ENCODE measurements at regions not wholly inside any gene's neighbourhood (a gene's known extent, or its start where the extent isn't known, plus 50 kb on each side); places are given as distances from the start of the nearest gene placed in this dataset.

DNA sequence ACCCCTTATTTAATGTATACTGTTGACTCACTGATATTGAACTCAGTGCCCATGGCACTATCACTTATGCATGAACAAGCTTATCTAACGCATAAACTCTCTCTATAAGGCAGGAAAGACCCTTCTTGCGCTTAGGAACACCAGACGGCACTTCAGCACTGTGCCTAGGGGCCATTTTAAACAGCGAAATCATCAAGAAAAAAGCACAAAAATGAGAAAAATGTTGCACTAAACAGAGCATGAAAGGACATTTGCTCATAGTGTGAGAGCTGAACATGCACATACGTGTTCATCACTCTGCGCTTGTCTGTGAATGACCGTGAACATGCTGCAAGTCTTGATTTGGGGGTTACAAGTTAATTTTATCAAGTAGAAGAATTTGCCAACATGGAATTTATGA is 109.6 kb downstream of the WDR11 start:
- Histone ChIP-seq H3K9me3 (ENCODE audit: insufficient read depth, low read length) (no peaks in the 10 kb centered on the region), H3K79me2 (ENCODE audit: insufficient read depth, low read length) (no peaks in the 10 kb centered on the region), H3K9ac (ENCODE audit: low read length) (no peak overlapping the region), H3K27me3 (ENCODE audit: low read length) (no peaks in the 10 kb centered on the region), H3K36me3 (ENCODE audit: low read length) (no peaks in the 10 kb centered on the region), H3K9me2 (replicated peaks; ENCODE audit: insufficient read depth, low read length) (no peaks in the 10 kb centered on the region), H4K20me1 (ENCODE audit: low read depth, low read length) (no peaks in the 10 kb centered on the region), H3K27ac (ENCODE audit: low read depth, low read length) (no peak overlapping the region), H3K4me3 (ENCODE audit: insufficient read depth, low read length, poor library complexity, severe bottlenecking) (no peak overlapping the region), H2AFZ (ENCODE audit: low read depth, low read length, severe bottlenecking) (no peak overlapping the region), H3K4me2 (ENCODE audit: low read depth, low read length, poor library complexity, severe bottlenecking) (no peak overlapping the region), H3F3A (ENCODE audit: insufficient read depth) (no peaks in the 10 kb centered on the region)
- TF ChIP-seq EZH2phosphoT487 (conservative IDR thresholded peaks at IDR 0.05; ENCODE audit: low read length) (no peak), CTCF (IDR thresholded peaks at IDR 0.05; ENCODE audit: insufficient read depth, low read length, poor library complexity, severe bottlenecking) (no peak)

DNA sequence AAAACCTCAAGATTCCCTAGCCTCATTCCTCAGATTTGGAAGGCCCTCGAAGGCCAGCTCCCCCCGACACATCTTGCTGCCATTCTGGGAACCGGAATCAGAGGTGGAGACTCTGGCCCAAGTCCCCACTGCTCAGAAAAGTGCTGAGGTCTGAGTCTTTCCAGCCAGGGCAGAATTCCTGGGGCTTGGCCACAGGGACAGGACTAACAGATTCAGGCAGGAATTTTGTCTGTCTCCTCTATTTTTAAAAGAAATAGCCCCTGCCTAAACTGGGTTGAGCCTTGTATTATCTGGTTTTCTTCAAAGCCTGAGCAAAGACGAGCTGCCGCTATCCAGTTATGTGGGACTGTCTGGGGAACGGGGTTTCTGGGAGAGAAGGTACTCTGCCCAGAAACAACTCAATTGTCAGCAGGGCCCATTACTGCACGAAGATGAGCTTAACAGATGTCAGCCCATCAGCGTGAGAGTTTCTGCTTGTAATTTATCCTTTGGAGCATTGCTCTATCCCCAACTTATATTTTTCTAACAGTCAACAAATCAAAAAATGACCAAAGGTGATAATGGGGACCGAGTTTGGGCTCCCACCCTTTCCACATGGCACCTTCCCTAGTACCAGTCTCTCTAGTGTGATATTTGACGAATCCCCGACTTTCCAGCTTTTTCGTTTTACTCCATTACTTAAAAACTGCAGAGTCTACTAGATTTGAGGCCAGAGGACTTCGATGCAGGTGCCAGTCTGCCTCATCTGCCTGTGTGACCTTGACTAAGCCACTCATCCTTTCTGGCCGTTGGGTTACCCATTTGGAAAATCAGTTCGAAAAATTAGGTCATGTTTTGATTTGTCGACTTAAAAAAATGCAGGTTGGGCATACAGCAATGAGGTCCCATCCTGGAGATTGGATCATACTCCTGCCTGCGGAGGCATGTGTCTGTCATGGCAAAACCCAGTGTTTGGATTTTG is 110.9 kb downstream of the WDR11 start:
- no peaks in the 10 kb centered on the region for H3K79me2 ChIP-seq (ENCODE audit: insufficient read depth, low read length)
- TF ChIP-seq CTCF (IDR thresholded peaks at IDR 0.05; ENCODE audit: insufficient read depth, low read length, poor library complexity, severe bottlenecking): no peak
- no peak for TF ChIP-seq EZH2phosphoT487 (conservative IDR thresholded peaks at IDR 0.05; ENCODE audit: low read length)
- H3K4me2 ChIP-seq (ENCODE audit: low read depth, low read length, poor library complexity, severe bottlenecking): no peak overlapping the region
- H3K4me3 ChIP-seq (ENCODE audit: insufficient read depth, low read length, poor library complexity, severe bottlenecking): no peak overlapping the region
- H3F3A ChIP-seq (ENCODE audit: insufficient read depth): no peaks in the 10 kb centered on the region
- H3K9me2 ChIP-seq (replicated peaks; ENCODE audit: insufficient read depth, low read length): no peaks in the 10 kb centered on the region
- H3K27me3 ChIP-seq (ENCODE audit: low read length): no peaks in the 10 kb centered on the region
- no peaks in the 10 kb centered on the region for H3K9me3 ChIP-seq (ENCODE audit: insufficient read depth, low read length)
- H4K20me1 ChIP-seq (ENCODE audit: low read depth, low read length): no peaks in the 10 kb centered on the region
- H3K9ac ChIP-seq (ENCODE audit: low read length): no peak overlapping the region
- no peak overlapping the region for H2AFZ ChIP-seq (ENCODE audit: low read depth, low read length, severe bottlenecking)
- H3K36me3 ChIP-seq (ENCODE audit: low read length): no peaks in the 10 kb centered on the region
- H3K27ac ChIP-seq (ENCODE audit: low read depth, low read length): no peak overlapping the region

- no peaks in the 10 kb centered on the region for H4K20me1 ChIP-seq (ENCODE audit: low read depth, low read length)
- no peaks in the 10 kb centered on the region for H3K27me3 ChIP-seq (ENCODE audit: low read length)
- no peak overlapping the region for H3K27ac ChIP-seq (ENCODE audit: low read depth, low read length)
- H3K9me3 ChIP-seq (ENCODE audit: insufficient read depth, low read length): no peaks in the 10 kb centered on the region
- H3K36me3 ChIP-seq (ENCODE audit: low read length): no peaks in the 10 kb centered on the region
- H3F3A ChIP-seq (ENCODE audit: insufficient read depth): no peaks in the 10 kb centered on the region
- no peaks in the 10 kb centered on the region for H3K9me2 ChIP-seq (replicated peaks; ENCODE audit: insufficient read depth, low read length)
- H3K9ac ChIP-seq (ENCODE audit: low read length): no peak overlapping the region
- no peak overlapping the region for H2AFZ ChIP-seq (ENCODE audit: low read depth, low read length, severe bottlenecking)
- TF ChIP-seq CTCF (IDR thresholded peaks at IDR 0.05; ENCODE audit: insufficient read depth, low read length, poor library complexity, severe bottlenecking): no peak
- TF ChIP-seq EZH2phosphoT487 (conservative IDR thresholded peaks at IDR 0.05; ENCODE audit: low read length): no peak
- H3K4me2 ChIP-seq (ENCODE audit: low read depth, low read length, poor library complexity, severe bottlenecking): no peak overlapping the region
- no peaks in the 10 kb centered on the region for H3K79me2 ChIP-seq (ENCODE audit: insufficient read depth, low read length)
- no peak overlapping the region for H3K4me3 ChIP-seq (ENCODE audit: insufficient read depth, low read length, poor library complexity, severe bottlenecking)
Observed at GRCh38 chr10:120962756-120963593, 111.8 kb downstream of the WDR11 start.
